Ishikawa (cell line): ENCODE measurements at regions not wholly inside any gene's neighbourhood (a gene's known extent, or its start where the extent isn't known, plus 50 kb on each side); places are given as distances from the start of the nearest gene placed in this dataset.

Experiments
- CEBPB ChIP-seq: IDR thresholded peaks from 2 replicates; pipeline ENCODE4 v1.6.1; 2012
- CREB1 ChIP-seq: IDR thresholded peaks from 2 replicates; pipeline ENCODE4 v1.6.1; 2012; ENCODE audit warnings: low read depth
- EGR1 ChIP-seq: IDR thresholded peaks from 2 replicates; pipeline ENCODE4 v1.6.1; 2012
- EP300 ChIP-seq: IDR thresholded peaks from 2 replicates; pipeline ENCODE4 v1.6.1; 2012; ENCODE audit warnings: borderline replicate concordance
- FOXM1 ChIP-seq: IDR thresholded peaks from 2 replicates; pipeline ENCODE4 v1.6.1; 2012; ENCODE audit warnings: low read depth, borderline replicate concordance
- NFIC ChIP-seq: IDR thresholded peaks from 2 replicates; pipeline ENCODE4 v1.6.1; 2012
- RAD21 ChIP-seq: IDR thresholded peaks from 2 replicates; pipeline ENCODE4 v1.6.1; 2012; ENCODE audit warnings: low read depth
- TAF1 ChIP-seq: IDR thresholded peaks from 2 replicates; pipeline ENCODE4 v1.6.1; 2012; ENCODE audit warnings: low read depth, mild to moderate bottlenecking
- TCF12 ChIP-seq: IDR thresholded peaks from 2 replicates; pipeline ENCODE4 v1.6.1; 2012; ENCODE audit warnings: low read depth
- TEAD4 ChIP-seq: IDR thresholded peaks from 2 replicates; pipeline ENCODE4 v1.6.1; 2012
- YY1 ChIP-seq: IDR thresholded peaks from 2 replicates; pipeline ENCODE4 v1.6.1; 2012; ENCODE audit warnings: low read depth
- ZBTB7A ChIP-seq: IDR thresholded peaks from 2 replicates; pipeline ENCODE4 v1.6.1; 2012; ENCODE audit warnings: low read depth
- TF ChIP-seq, protein P1 (sequence below): IDR thresholded peaks from 2 replicates; pipeline ENCODE4 v1.6.1; 2012; ENCODE audit warnings: low read depth, mild to moderate bottlenecking
- TF ChIP-seq, protein P2 (sequence below): IDR thresholded peaks from 2 replicates; pipeline ENCODE4 v1.6.1; 2012
- TF ChIP-seq, protein P3 (sequence below): IDR thresholded peaks from 2 replicates; pipeline ENCODE4 v1.6.1; 2012

DNA sequence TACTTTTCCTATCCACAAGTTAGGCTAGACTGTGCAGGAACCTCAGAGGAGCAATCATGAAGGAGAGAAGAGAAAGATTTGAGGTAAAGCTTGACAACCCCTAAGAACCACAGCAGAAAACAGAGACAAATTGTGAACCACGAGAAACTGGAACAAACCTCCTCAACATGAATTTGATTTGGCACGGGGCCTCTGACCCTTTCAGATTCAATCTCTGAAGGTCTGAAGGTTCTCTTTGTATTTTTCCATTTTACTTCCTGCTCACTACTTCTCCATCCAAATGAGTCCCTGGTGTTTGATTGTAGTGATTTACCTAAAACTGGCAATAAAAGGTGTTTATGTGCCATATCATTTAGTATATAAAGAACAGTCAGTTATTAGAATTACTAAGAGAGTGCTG, 126.1 kb upstream of the STXBP5 start:
- no peak for TF ChIP-seq TCF12

DNA sequence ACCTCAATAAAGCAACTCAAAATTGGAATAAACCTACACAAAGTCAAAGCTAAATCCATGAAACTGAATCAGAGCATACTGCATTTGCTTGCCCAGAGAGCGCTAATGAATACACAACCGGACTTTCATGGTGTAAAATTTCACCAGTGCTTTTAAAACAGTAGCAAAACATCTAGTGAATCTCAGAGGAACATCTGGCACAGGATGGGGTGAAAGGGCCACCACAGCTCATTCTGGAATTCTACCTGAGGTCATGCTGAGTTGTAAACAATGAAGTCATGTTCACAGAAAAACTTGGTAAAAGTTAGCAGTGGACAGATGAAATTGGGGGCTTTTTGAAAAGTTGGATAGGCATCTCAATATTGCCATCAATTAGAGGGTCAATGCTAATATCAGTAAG, 125.6 kb upstream of the STXBP5 start:
- TF ChIP-seq, protein P1, sequence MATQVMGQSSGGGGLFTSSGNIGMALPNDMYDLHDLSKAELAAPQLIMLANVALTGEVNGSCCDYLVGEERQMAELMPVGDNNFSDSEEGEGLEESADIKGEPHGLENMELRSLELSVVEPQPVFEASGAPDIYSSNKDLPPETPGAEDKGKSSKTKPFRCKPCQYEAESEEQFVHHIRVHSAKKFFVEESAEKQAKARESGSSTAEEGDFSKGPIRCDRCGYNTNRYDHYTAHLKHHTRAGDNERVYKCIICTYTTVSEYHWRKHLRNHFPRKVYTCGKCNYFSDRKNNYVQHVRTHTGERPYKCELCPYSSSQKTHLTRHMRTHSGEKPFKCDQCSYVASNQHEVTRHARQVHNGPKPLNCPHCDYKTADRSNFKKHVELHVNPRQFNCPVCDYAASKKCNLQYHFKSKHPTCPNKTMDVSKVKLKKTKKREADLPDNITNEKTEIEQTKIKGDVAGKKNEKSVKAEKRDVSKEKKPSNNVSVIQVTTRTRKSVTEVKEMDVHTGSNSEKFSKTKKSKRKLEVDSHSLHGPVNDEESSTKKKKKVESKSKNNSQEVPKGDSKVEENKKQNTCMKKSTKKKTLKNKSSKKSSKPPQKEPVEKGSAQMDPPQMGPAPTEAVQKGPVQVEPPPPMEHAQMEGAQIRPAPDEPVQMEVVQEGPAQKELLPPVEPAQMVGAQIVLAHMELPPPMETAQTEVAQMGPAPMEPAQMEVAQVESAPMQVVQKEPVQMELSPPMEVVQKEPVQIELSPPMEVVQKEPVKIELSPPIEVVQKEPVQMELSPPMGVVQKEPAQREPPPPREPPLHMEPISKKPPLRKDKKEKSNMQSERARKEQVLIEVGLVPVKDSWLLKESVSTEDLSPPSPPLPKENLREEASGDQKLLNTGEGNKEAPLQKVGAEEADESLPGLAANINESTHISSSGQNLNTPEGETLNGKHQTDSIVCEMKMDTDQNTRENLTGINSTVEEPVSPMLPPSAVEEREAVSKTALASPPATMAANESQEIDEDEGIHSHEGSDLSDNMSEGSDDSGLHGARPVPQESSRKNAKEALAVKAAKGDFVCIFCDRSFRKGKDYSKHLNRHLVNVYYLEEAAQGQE: no peak
- TF ChIP-seq ZBTB7A (no peak), CEBPB (no peak), EP300 (no peak), EGR1 (no peak), YY1 (no peak), TEAD4 (no peak), RAD21 (no peak), TCF12 (no peak), TAF1 (no peak)

DNA sequence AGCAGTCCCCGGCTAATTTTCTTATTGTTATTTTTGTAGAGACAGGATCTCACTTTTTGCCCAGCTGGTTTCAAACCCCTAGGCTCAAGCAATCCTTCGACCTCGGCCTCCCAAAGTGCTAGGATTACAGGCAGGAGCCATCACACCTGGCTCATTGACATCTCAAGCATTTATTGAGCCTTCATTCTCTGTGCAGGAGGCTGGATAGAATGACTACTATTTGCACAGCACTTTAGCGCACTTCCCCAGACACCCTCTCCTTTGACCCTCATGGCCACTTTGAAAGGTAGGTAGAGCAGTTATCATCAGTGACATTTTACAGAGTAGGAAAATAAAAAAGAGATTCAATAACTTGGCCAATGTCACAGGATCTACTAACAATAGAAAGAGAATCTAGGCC, 124.0 kb upstream of the STXBP5 start:
- TF ChIP-seq TCF12 (no peak), YY1 (no peak), EGR1 (no peak), TEAD4 (no peak), NFIC (no peak)

DNA sequence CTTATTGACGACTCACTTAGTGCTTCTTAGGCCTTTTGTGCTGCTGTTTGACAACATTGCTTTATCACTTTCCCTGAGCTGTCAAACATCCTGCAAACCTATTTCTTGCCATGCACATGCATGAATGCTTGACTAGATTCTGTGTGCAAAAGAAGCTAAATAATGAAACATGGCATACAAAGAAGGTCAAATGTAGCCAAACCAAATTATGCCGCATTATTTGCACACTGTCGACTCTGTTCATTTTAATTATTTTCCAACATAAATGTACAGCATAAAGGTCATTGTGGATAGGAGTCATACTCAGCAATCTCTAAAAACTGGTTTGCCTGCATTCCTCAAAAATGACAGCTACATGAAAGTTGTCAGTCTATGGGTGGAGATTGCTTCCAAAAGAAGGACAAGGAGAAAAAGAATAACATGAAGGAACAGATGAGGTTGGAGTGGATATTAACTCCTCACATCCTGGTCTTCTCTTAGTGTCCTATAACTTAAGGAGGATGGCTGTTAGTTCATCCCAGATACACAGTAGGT, 123.1 kb upstream of the STXBP5 start:
- TF ChIP-seq ZBTB7A (no peak), NFIC (no peak), YY1 (no peak), TEAD4 (peak; percentile 93), EGR1 (no peak), FOXM1 (no peak; the same call in 1 of the 2 replicates), RAD21 (no peak), CEBPB (no peak), TCF12 (peak; percentile 51; the same call in 1 of the 2 replicates), EP300 (peak; percentile 58; the same call in 1 of the 2 replicates), CREB1 (no peak), TAF1 (no peak)
- TF ChIP-seq, protein P2, sequence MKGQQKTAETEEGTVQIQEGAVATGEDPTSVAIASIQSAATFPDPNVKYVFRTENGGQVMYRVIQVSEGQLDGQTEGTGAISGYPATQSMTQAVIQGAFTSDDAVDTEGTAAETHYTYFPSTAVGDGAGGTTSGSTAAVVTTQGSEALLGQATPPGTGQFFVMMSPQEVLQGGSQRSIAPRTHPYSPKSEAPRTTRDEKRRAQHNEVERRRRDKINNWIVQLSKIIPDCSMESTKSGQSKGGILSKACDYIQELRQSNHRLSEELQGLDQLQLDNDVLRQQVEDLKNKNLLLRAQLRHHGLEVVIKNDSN: no peak
- TF ChIP-seq, protein P1: no peak
- TF ChIP-seq, protein P3, sequence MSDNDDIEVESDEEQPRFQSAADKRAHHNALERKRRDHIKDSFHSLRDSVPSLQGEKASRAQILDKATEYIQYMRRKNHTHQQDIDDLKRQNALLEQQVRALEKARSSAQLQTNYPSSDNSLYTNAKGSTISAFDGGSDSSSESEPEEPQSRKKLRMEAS: no peak

DNA sequence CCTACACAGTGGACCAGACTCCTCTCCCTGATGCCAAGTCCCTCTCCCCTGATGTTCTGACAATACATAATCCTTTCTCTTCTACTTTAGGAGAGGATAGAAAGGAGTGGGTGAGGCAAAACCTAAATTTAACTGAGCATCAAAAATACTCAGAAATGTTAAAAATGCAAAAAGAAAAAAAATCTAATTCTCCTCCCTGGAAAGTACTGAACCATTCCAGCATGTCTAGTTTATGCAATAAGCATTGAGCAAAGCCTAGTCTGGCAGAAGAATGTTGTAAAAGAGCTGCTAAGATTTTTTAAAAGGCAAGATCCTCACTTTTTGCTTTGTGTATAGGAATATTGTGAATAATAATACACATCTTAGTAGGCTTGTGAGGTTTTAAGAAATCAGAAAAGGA, 116.6 kb upstream of the STXBP5 start:
- TF ChIP-seq TCF12 (no peak), CREB1 (no peak), YY1 (no peak), EP300 (no peak), FOXM1 (no peak)
- TF ChIP-seq, protein P3: no peak

DNA sequence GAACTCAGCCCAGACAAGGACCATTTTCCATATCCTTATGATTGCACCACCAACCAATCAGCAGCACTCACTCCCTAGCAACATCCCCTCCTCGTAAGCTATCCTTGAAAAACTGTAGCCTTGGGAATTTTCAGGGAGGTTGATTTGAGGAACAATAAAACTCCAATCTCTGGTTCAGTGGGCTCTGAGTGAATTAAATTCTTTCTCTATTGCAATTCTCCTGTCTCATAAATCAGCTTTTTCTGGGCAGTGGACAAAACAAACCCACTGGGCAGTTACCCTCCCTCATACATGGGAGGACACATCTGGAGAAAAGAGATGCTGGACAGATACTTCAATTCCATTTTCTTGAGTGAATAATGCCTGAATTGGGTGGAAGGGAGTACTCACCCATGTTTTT, 115.4 kb upstream of the STXBP5 start:
- TF ChIP-seq CEBPB (no peak), YY1 (no peak), TAF1 (no peak), CREB1 (no peak), RAD21 (no peak), FOXM1 (no peak), TEAD4 (no peak), EGR1 (no peak), EP300 (no peak), NFIC (no peak)
- TF ChIP-seq, protein P1: no peak
- TF ChIP-seq, protein P3: no peak
